SK-N-SH treated with all-trans-retinoic acid at 6 μM for 48 hours (cell line): ENCODE measurements at regions not wholly inside any gene's neighbourhood (a gene's known extent, or its start where the extent isn't known, plus 50 kb on each side); places are given as distances from the start of the nearest gene placed in this dataset.

Experiments
- ATAC-seq: fragments of 200-7000 bp; cut with Tn5 transposase; 3 replicates; pipeline ENCODE4 v1.9.1; 2020; ENCODE audit warnings: mild to moderate bottlenecking, moderate library complexity
- ARNTL ChIP-seq: fragments of 450-650 bp; formaldehyde crosslinking; IDR thresholded peaks from 2 replicates; pipeline ENCODE4 v1.5.0; 2020; ENCODE audit warnings: low read depth, mild to moderate bottlenecking, moderate library complexity, borderline replicate concordance
- BACH2 ChIP-seq: fragments of 250-450 bp; sonication (Bioruptor Pico); IDR thresholded peaks from 2 replicates; pipeline ENCODE4 v1.9.0; 2021; ENCODE audit warnings: mild to moderate bottlenecking, borderline replicate concordance
- CREB5 ChIP-seq: fragments of 250-450 bp; sonication (Bioruptor Pico); IDR thresholded peaks from 2 replicates; pipeline ENCODE4 v1.5.1; 2020; ENCODE audit warnings: low read depth, mild to moderate bottlenecking, moderate library complexity
- CSDC2 ChIP-seq: fragments of 250-450 bp; sonication (Bioruptor Pico); IDR thresholded peaks from 2 replicates; pipeline ENCODE4 v1.5.0; 2020; ENCODE audit warnings: mild to moderate bottlenecking, moderate library complexity
- CSRNP3 ChIP-seq: fragments of 250-450 bp; sonication (Bioruptor Pico); IDR thresholded peaks from 2 replicates; pipeline ENCODE4 v1.5.1; 2021; ENCODE audit warnings: mild to moderate bottlenecking, moderate library complexity
- ESRRG ChIP-seq: fragments of 250-450 bp; sonication (Bioruptor Pico); IDR thresholded peaks from 2 replicates; pipeline ENCODE4 v1.6.1; 2021; ENCODE audit warnings: mild to moderate bottlenecking
- GLIS3 ChIP-seq: fragments of 250-450 bp; sonication (Bioruptor Pico); IDR thresholded peaks from 2 replicates; pipeline ENCODE4 v1.5.0; 2020; ENCODE audit warnings: mild to moderate bottlenecking, moderate library complexity
- ISL1 ChIP-seq: fragments of 250-450 bp; sonication (Bioruptor Pico); IDR thresholded peaks from 2 replicates; pipeline ENCODE4 v2.1.2; 2022; ENCODE audit warnings: mild to moderate bottlenecking, moderate library complexity
- OSR1 ChIP-seq: fragments of 250-450 bp; sonication (Bioruptor Pico); IDR thresholded peaks from 2 replicates; pipeline ENCODE4 v1.8.0; 2022; ENCODE audit warnings: moderate library complexity, mild to moderate bottlenecking, inconsistent platforms
- POU6F1 ChIP-seq: fragments of 250-450 bp; sonication (Bioruptor Pico); IDR thresholded peaks from 2 replicates; pipeline ENCODE4 v1.8.0; 2021; ENCODE audit warnings: low read depth, mild to moderate bottlenecking, moderate library complexity, borderline replicate concordance
- PPARA ChIP-seq: fragments of 250-450 bp; sonication (Bioruptor Pico); IDR thresholded peaks from 2 replicates; pipeline ENCODE4 v1.5.0; 2020; ENCODE audit warnings: mild to moderate bottlenecking, borderline replicate concordance
- RARB ChIP-seq: fragments of 250-450 bp; sonication (Bioruptor Pico); IDR thresholded peaks from 2 replicates; pipeline ENCODE4 v1.8.0; 2021; ENCODE audit warnings: mild to moderate bottlenecking, moderate library complexity
- SNAI2 ChIP-seq: fragments of 250-450 bp; sonication (Bioruptor Pico); IDR thresholded peaks from 2 replicates; pipeline ENCODE4 v1.5.0; 2020; ENCODE audit warnings: mild to moderate bottlenecking, moderate library complexity
- TCF4 ChIP-seq: fragments of 250-450 bp; sonication (Bioruptor Pico); IDR thresholded peaks from 2 replicates; pipeline ENCODE4 v1.8.0; 2021; ENCODE audit warnings: mild to moderate bottlenecking, moderate library complexity, borderline replicate concordance
- TOX ChIP-seq: fragments of 250-450 bp; sonication (Bioruptor Pico); IDR thresholded peaks from 2 replicates; pipeline ENCODE4 v1.8.0; 2021; ENCODE audit warnings: mild to moderate bottlenecking, moderate library complexity, borderline replicate concordance
- TSHZ2 ChIP-seq: fragments of 250-450 bp; sonication (Bioruptor Pico); IDR thresholded peaks from 2 replicates; pipeline ENCODE4 v1.5.0; 2020; ENCODE audit warnings: mild to moderate bottlenecking, moderate library complexity
- ZC3H10 ChIP-seq: fragments of 250-450 bp; sonication (Bioruptor Pico); IDR thresholded peaks from 2 replicates; pipeline ENCODE4 v1.5.1; 2021; ENCODE audit warnings: mild to moderate bottlenecking, moderate library complexity
- ZFP3 ChIP-seq: fragments of 250-450 bp; sonication (Bioruptor Pico); IDR thresholded peaks from 2 replicates; pipeline ENCODE4 v1.5.0; 2020; ENCODE audit warnings: mild to moderate bottlenecking, moderate library complexity
- ZFP30 ChIP-seq: fragments of 450-650 bp; formaldehyde crosslinking; IDR thresholded peaks from 2 replicates; pipeline ENCODE4 v1.5.0; 2022; ENCODE audit warnings: mild to moderate bottlenecking, moderate library complexity
- ZNF565 ChIP-seq: fragments of 450-650 bp; formaldehyde crosslinking; conservative IDR thresholded peaks from 2 replicates; pipeline ENCODE4 v1.5.0; 2020; ENCODE audit warnings: low read depth, mild to moderate bottlenecking, moderate library complexity
- ZNF8 ChIP-seq: fragments of 450-650 bp; formaldehyde crosslinking; IDR thresholded peaks from 2 replicates; pipeline ENCODE4 v1.5.0; 2020; ENCODE audit warnings: mild to moderate bottlenecking, moderate library complexity

GRCh38 chr2:122636097-122636496, 880.6 kb downstream of the TSN start:
- no peak for ATAC-seq
- TF ChIP-seq ZNF565 (CRISPR knock-in tag) (no peak), OSR1 (CRISPR knock-in tag) (no peak)

- no peak for ATAC-seq
- TF ChIP-seq ESRRG (CRISPR knock-in tag) (no peak), ZFP3 (no peak), ZC3H10 (CRISPR knock-in tag) (no peak), RARB (CRISPR knock-in tag) (no peak)
These were observed 883.7 kb downstream of the TSN start for GRCh38 chr2:122639176-122639575.

- no peak for TF ChIP-seq TCF4 (CRISPR knock-in tag)
- no peak for TF ChIP-seq ZFP30 (CRISPR knock-in tag)
- no peak for TF ChIP-seq ZNF8 (CRISPR knock-in tag)
- no peak for TF ChIP-seq ESRRG (CRISPR knock-in tag)
- TF ChIP-seq OSR1 (CRISPR knock-in tag), result no peak
- no peak for TF ChIP-seq TSHZ2 (CRISPR knock-in tag)
- no peak for TF ChIP-seq CREB5 (CRISPR knock-in tag)
- TF ChIP-seq ZNF565 (CRISPR knock-in tag), result no peak
- TF ChIP-seq TOX (CRISPR knock-in tag), result no peak
- TF ChIP-seq GLIS3 (CRISPR knock-in tag), result no peak
- no peak for TF ChIP-seq POU6F1 (CRISPR knock-in tag)
- no peak for TF ChIP-seq ZC3H10 (CRISPR knock-in tag)
- ATAC-seq, result no peak
These were observed 884.3 kb downstream of the TSN start for GRCh38 chr2:122639711-122640110.

- ATAC-seq, result no peak
- TF ChIP-seq ZFP30 (CRISPR knock-in tag) (no peak), ARNTL (no peak), TOX (CRISPR knock-in tag) (no peak), ZNF565 (CRISPR knock-in tag) (no peak), PPARA (CRISPR knock-in tag) (no peak), TSHZ2 (CRISPR knock-in tag) (peak; percentile 87; the same call in 1 of the 2 replicates), GLIS3 (CRISPR knock-in tag) (peak; percentile 63; the same call in 1 of the 2 replicates), OSR1 (CRISPR knock-in tag) (no peak), ZNF8 (CRISPR knock-in tag) (no peak; the same call in 1 of the 2 replicates), CSDC2 (no peak), ZFP3 (peak; percentile 68; the same call in 1 of the 2 replicates), ZC3H10 (CRISPR knock-in tag) (no peak), TCF4 (CRISPR knock-in tag) (peak; percentile 97), ISL1 (peak; percentile 97), RARB (CRISPR knock-in tag) (no peak), SNAI2 (peak; percentile 91), CSRNP3 (CRISPR knock-in tag) (peak; percentile 90), BACH2 (CRISPR knock-in tag) (no peak), POU6F1 (CRISPR knock-in tag) (no peak)
These were observed 888.4 kb downstream of the TSN start for GRCh38 chr2:122643725-122644329.
